HG02938 (cell line): ENCODE measurements at regions not wholly inside any gene's neighbourhood (a gene's known extent, or its start where the extent isn't known, plus 50 kb on each side); places are given as distances from the start of the nearest gene placed in this dataset.
"Not testable (repeated sequence)": the region's sequence is repeated elsewhere in the genome, so short reads cannot be mapped to it uniquely, and the experiment has no call there.

Source experiments
- ATAC-seq: cut with Tn5 transposase; IDR thresholded peaks from one replicate; pipeline ENCODE4 v1.9.1; 2021; ENCODE audit warnings: mild to moderate bottlenecking, moderate library complexity; ENCODE audit not compliant: unreplicated experiment

GRCh38 chr18:78829026-78829425 is 150.6 kb upstream of the SALL3 start:
- ATAC-seq, result not testable (repeated sequence)

GRCh38 chr18:78830161-78830560 is 149.5 kb upstream of the SALL3 start:
- ATAC-seq, result no peak

GRCh38 chr18:78830826-78831225 is 148.8 kb upstream of the SALL3 start:
- no peak for ATAC-seq

- no peak for ATAC-seq
Measured at GRCh38 chr18:78831603-78832002, 148.0 kb upstream of the SALL3 start.

- ATAC-seq, result no peak
Measured at GRCh38 chr18:78833833-78834232, 145.8 kb upstream of the SALL3 start.

GRCh38 chr18:78836838-78837237 is 142.8 kb upstream of the SALL3 start:
- no peak for ATAC-seq

GRCh38 chr18:78837754-78838153 is 141.9 kb upstream of the SALL3 start:
- no peak for ATAC-seq

- ATAC-seq, result no peak
Measured at GRCh38 chr18:78838183-78838582, 141.4 kb upstream of the SALL3 start.

GRCh38 chr18:78849046-78849445 is 130.6 kb upstream of the SALL3 start:
- ATAC-seq, result no peak

GRCh38 chr18:78849458-78849857 is 130.2 kb upstream of the SALL3 start:
- ATAC-seq, result no peak

GRCh38 chr18:78853341-78853740 is 126.3 kb upstream of the SALL3 start:
- ATAC-seq, result no peak

GRCh38 chr18:78855188-78855587 is 124.4 kb upstream of the SALL3 start:
- no peak for ATAC-seq

GRCh38 chr18:78856569-78857313 is 122.9 kb upstream of the SALL3 start:
- ATAC-seq, result no peak

- ATAC-seq, result no peak
Measured at GRCh38 chr18:78857314-78858150, 122.1 kb upstream of the SALL3 start.

- ATAC-seq, result no peak
Measured at GRCh38 chr18:78859686-78860085, 119.9 kb upstream of the SALL3 start.

- no peak for ATAC-seq
Measured at GRCh38 chr18:78860117-78860516, 119.5 kb upstream of the SALL3 start.

- no peak for ATAC-seq
Measured at GRCh38 chr18:78861116-78861515, 118.5 kb upstream of the SALL3 start.

GRCh38 chr18:78861706-78862105 is 117.9 kb upstream of the SALL3 start:
- ATAC-seq, result no peak

GRCh38 chr18:78862395-78862794 is 117.2 kb upstream of the SALL3 start:
- no peak for ATAC-seq

- ATAC-seq, result no peak
Measured at GRCh38 chr18:78865056-78865598, 114.5 kb upstream of the SALL3 start.

GRCh38 chr18:78865771-78866310 is 113.8 kb upstream of the SALL3 start:
- ATAC-seq, result no peak

GRCh38 chr18:78867131-78867530 is 112.5 kb upstream of the SALL3 start:
- ATAC-seq, result no peak
